HG02970 (cell line): ENCODE measurements at regions not wholly inside any gene's neighbourhood (a gene's known extent, or its start where the extent isn't known, plus 50 kb on each side); places are given as distances from the start of the nearest gene placed in this dataset.

ENCODE experiments used
- ATAC-seq: cut with Tn5 transposase; IDR thresholded peaks from one replicate; pipeline ENCODE4 v1.9.1; 2021; ENCODE audit warnings: mild to moderate bottlenecking, moderate library complexity, moderate number of reproducible peaks; ENCODE audit not compliant: unreplicated experiment, low FRiP score

DNA sequence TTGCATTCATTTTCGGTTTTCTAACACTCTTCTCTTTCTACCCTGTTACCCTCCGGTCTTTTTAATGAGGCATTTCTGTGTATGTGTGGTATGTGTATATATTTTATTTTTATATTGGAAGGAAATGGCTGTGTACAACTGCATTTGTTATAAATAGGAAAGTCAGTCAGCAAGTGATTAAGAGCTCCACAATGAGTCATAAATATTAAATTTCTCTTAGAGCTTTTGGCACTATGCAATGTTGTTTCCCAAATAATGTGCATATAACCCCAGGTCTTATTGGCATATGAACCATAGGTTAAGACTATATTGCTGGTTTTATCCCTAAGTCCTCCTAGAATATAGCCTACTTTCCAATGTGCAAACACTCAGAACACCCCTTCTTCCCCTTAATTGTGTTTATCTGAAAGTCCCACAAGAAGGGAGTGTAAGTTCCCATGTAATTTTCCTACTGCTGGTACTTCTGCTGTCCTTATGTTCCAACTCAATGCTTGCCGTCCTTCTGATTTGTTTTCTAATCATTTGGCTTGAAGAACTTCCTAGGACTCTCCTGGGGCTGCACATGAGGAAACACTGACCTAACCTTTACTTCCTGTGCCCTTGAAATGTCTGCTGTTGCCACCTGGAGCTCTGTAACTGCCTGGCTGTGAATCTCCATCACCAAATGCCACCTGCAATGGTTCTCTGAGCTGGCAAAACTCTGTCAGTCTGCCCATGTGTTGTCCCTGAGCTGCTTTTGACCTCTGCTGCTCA is 65.5 kb upstream of the PCSK5 start:
- no peak for ATAC-seq

DNA sequence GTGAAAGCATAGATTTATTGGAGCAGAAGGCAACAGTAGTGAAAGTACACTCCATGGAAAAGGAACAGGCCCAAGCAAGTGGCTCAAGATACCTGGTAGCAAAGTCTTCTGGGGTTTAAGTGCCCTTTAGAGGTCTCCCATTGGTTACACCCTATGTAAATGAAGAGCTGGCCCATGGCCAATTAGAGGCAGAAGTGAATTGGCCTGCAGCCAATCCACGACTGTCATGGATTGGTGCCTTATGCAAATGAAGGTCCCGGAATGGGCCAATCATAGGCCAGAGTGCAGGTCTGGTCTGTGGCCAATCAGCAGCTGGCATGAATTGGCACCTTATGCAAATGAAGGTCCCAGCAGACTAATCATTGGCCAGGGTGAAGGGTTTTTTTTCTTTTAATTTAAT is 64.2 kb upstream of the PCSK5 start:
- ATAC-seq: no peak

DNA sequence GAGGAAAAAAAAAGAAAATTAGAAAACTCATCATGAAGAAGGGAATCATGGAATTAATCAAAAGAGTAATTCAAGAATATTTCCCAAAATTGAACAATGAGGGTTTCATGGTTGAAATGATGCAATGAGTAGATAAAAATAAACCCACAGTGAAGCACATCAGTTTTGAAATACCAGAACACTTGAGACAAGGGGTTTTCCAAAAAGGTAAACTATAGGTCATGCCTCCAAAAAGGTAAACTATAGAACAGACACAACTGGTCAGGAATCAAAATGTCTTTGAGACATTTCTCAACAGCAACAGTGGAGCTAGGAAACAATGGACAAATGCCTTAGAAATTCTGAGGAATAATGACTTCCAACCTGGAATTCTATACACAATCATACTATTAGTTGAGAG is 60.2 kb upstream of the PCSK5 start:
- ATAC-seq: no peak

DNA sequence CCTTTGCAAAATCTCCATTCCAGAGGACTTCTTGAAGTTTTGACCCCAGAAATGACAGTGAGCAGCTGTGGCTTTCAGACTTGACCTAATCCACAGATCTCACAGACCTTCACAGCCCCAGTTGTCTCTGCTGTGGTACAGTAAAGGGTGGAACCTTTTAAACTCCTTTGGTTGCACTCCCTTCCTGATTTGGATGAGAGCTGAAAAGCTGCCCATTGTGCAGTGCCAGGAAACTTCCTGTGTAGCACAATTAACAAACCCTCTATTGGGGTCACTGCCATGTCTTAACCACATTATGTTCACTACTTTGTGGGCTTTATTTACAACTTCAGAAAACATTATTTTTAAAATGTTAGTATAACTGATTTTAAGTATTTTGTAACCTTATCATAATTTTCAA is 56.7 kb upstream of the PCSK5 start:
- ATAC-seq: no peak

DNA sequence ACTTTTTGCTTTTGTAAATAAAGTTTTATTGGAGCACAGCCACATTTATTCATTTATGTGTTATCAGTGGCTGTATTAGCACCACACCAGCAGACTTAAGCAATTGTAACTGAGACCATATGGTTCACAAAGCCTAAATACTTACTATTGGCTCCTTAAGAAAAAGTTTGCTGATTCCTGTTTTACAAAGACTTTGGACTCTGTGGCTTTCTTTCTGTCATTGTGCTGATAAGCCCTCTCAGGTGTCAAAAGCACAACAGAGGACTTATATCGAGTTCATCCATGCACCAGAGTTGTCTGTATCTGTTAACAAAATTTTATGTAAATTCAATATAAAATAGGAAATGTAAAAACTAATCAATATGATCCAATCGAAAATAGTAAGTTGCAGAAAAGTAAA is 55.6 kb upstream of the PCSK5 start:
- no peak for ATAC-seq
